GM12878 (cell line): ENCODE measurements at regions not wholly inside any gene's neighbourhood (a gene's known extent, or its start where the extent isn't known, plus 50 kb on each side); places are given as distances from the start of the nearest gene placed in this dataset.

Experiments used
- ATAC-seq: fragments of 200-7000 bp; cut with Tn5 transposase; 3 replicates; pipeline ENCODE4 v1.9.1; 2020; ENCODE audit warnings: mild to moderate bottlenecking, moderate library complexity
- BruUV-seq: library from RNA; stranded (reverse); fragments of 400-500 nt; replicated peaks from 2 replicates; lab custom pipeline; 2021; lab: Mats Ljungman, UMichigan
- CTCF ChIA-PET: fragments of 300-600 bp; sonication (Branson Sonifier 250); formaldehyde crosslinking; extraction: SDS; loops from one replicate; lab custom pipeline; 2021; ENCODE audit warnings: inconsistent platforms; lab: Yijun Ruan, JAX
- POLR2A ChIA-PET: fragments of 350-600 bp; formaldehyde crosslinking; extraction: SDS; loops from one replicate; lab custom pipeline; 2021; ENCODE audit warnings: inconsistent platforms; lab: Charles Lee
- RAD21 ChIA-PET: fragments of 300-600 bp; sonication (Branson Sonifier 250); formaldehyde crosslinking; loops from one replicate; lab custom pipeline; 2023; ENCODE audit warnings: antibody characterized with exemption; ENCODE audit not compliant: unreplicated experiment; lab: Charles Lee
- SMC1A ChIA-PET: fragments of 300-600 bp; sonication (Branson Sonifier 250); formaldehyde crosslinking; loops from one replicate; lab custom pipeline; 2023; ENCODE audit not compliant: unreplicated experiment, uncharacterized antibody; lab: Charles Lee
- DNase-seq: peaks from one replicate; pipeline ENCODE4 v3.0.0-alpha.2; 2011; ENCODE audit warnings: low read depth, low spot score
- FAIRE-seq: peaks from 3 replicates; lab custom pipeline; 2011; peaks lifted over from hg19 to GRCh38; lab: Jason Lieb, UNC
- H2AFZ ChIP-seq: 2 replicates; pipeline ENCODE4 v1.6.0; 2011; ENCODE audit warnings: low read depth, low read length, control low read depth; ENCODE audit not compliant: control insufficient read depth
- H3K27ac ChIP-seq: 2 replicates; pipeline ENCODE4 v1.5.1; 2011; ENCODE audit warnings: control low read depth; ENCODE audit not compliant: control insufficient read depth, insufficient read depth
- H3K27me3 ChIP-seq, 2 experiments: replicated peaks in 1 of 2; 2 replicates each; pipeline versions ENCODE4 v1.6.0 to v1.6.1; 2011; ENCODE audit warnings: low read length in 1 of 2; ENCODE audit not compliant: control insufficient read depth in 2 of 2, insufficient read depth in 2 of 2
- H3K36me3 ChIP-seq, 2 experiments: 2 replicates each; pipeline ENCODE4 v1.5.1; 2011; ENCODE audit warnings: low read length in 1 of 2; ENCODE audit not compliant: control insufficient read depth in 2 of 2, insufficient read depth in 2 of 2
- H3K4me1 ChIP-seq: 2 replicates; pipeline ENCODE4 v1.6.1; 2011; ENCODE audit warnings: mild to moderate bottlenecking, low read length, moderate library complexity, mixed read lengths; ENCODE audit not compliant: control insufficient read depth, insufficient read depth
- H3K4me2 ChIP-seq: 2 replicates; pipeline ENCODE4 v1.6.0; 2011; ENCODE audit warnings: control low read depth; ENCODE audit not compliant: control insufficient read depth, insufficient read depth
- H3K4me3 ChIP-seq: fragments of 200-600 bp; sonication (generic); 2 replicates; pipeline ENCODE4 v1.5.1; 2016
- H3K79me2 ChIP-seq: 2 replicates; pipeline ENCODE4 v1.6.0; 2011; ENCODE audit warnings: low read length; ENCODE audit not compliant: control insufficient read depth, insufficient read depth
- H3K9ac ChIP-seq: 2 replicates; pipeline ENCODE4 v1.8.0; 2011; ENCODE audit warnings: low read length, control low read depth, mixed read lengths; ENCODE audit not compliant: control insufficient read depth, insufficient read depth
- H3K9me3 ChIP-seq: replicated peaks from 3 replicates; pipeline ENCODE4 v1.5.1; 2011; ENCODE audit warnings: mild to moderate bottlenecking, low read length; ENCODE audit not compliant: control insufficient read depth, insufficient read depth
- H4K20me1 ChIP-seq: 2 replicates; pipeline ENCODE4 v1.6.0; 2011; ENCODE audit not compliant: control insufficient read depth, insufficient read depth
- BRCA1 ChIP-seq: IDR thresholded peaks from 2 replicates; pipeline ENCODE4 v1.6.1; 2011; ENCODE audit warnings: low read depth, low read length, improper control_type of control experiment
- CBX5 ChIP-seq: sonication (generic); IDR thresholded peaks from 2 replicates; pipeline ENCODE4 v1.6.1; 2016; ENCODE audit warnings: low read depth, moderate library complexity, mild to moderate bottlenecking, inconsistent platforms
- EP300 ChIP-seq, 2 experiments: fragments of 150-350 bp in 1 of 2; IDR thresholded peaks; 2 replicates each; pipeline ENCODE4 v1.6.1; 2011 to 2012; ENCODE audit warnings: low read depth in 2 of 2, low read length in 2 of 2, borderline replicate concordance in 1 of 2, improper control_type of control experiment in 1 of 2, inconsistent platforms in 1 of 2; ENCODE audit not compliant: control insufficient read depth in 1 of 2
- HDAC2 ChIP-seq: fragments of 200-600 bp; sonication (generic); IDR thresholded peaks from 2 replicates; pipeline ENCODE4 v1.6.1; 2017
- HDAC6 ChIP-seq: fragments of 200-600 bp; sonication (generic); IDR thresholded peaks from one replicate; pipeline ENCODE4 v1.8.0; 2017; ENCODE audit warnings: antibody characterized with exemption; ENCODE audit not compliant: unreplicated experiment
- IKZF1 ChIP-seq: fragments of 450-650 bp; conservative IDR thresholded peaks from 2 replicates; pipeline ENCODE4 v1.6.1; 2017; ENCODE audit warnings: antibody characterized with exemption, mild to moderate bottlenecking
- IRF4 ChIP-seq: IDR thresholded peaks from 2 replicates; pipeline ENCODE4 v1.6.1; 2011; ENCODE audit warnings: low read depth, low read length
- JUND ChIP-seq: IDR thresholded peaks from 2 replicates; pipeline ENCODE4 v1.6.1; 2012; ENCODE audit warnings: low read depth, mild to moderate bottlenecking, low read length, improper control_type of control experiment, moderate library complexity
- LARP7 ChIP-seq: fragments of 450-650 bp; IDR thresholded peaks from 2 replicates; pipeline ENCODE4 v1.6.1; 2017; ENCODE audit warnings: mild to moderate bottlenecking
- NBN ChIP-seq: fragments of 450-650 bp; IDR thresholded peaks from 2 replicates; pipeline ENCODE4 v1.6.1; 2016
- NR2F1 ChIP-seq: fragments of 450-650 bp; conservative IDR thresholded peaks from 2 replicates; pipeline ENCODE4 v1.6.1; 2017; ENCODE audit warnings: mild to moderate bottlenecking
- RFX5 ChIP-seq: IDR thresholded peaks from 2 replicates; pipeline ENCODE4 v1.6.1; 2011; ENCODE audit warnings: low read depth, low read length, improper control_type of control experiment
- SMAD5 ChIP-seq: IDR thresholded peaks from 2 replicates; pipeline ENCODE4 v1.6.1; 2016; ENCODE audit warnings: antibody characterized with exemption, low read depth
- SMARCA5 ChIP-seq: fragments of 450-650 bp; IDR thresholded peaks from 2 replicates; pipeline ENCODE4 v1.6.1; 2017; ENCODE audit warnings: mild to moderate bottlenecking
- SPI1 ChIP-seq: IDR thresholded peaks from 2 replicates; pipeline ENCODE4 v1.6.1; 2011; ENCODE audit warnings: low read depth, mild to moderate bottlenecking, low read length, moderate library complexity, borderline replicate concordance; ENCODE audit not compliant: insufficient read depth
- TAF1 ChIP-seq: IDR thresholded peaks from 2 replicates; pipeline ENCODE4 v1.6.1; 2011; ENCODE audit warnings: mild to moderate bottlenecking, low read depth, low read length, borderline replicate concordance
- ZBTB40 ChIP-seq: fragments of 450-650 bp; IDR thresholded peaks from 2 replicates; pipeline ENCODE4 v1.6.1; 2016; ENCODE audit warnings: mild to moderate bottlenecking, moderate library complexity, borderline replicate concordance
- WGBS: methylation state at CpG from one replicate; pipeline ENCODE4 v1.1.6; 2016; ENCODE audit warnings: low lambda C conversion rate; ENCODE audit not compliant: insufficient replicate concordance, insufficient coverage; ENCODE audit errors: missing lambda C conversion rate; 5-methylcytosine and 5-hydroxymethylcytosine counted together
- in situ Hi-C: fragments of 300-500 bp; cut with MboI; formaldehyde crosslinking; loops from 9 replicates; pipeline ENCODE4 v1.14.3; 2018; ENCODE audit warnings: mixed read lengths
- intact Hi-C: fragments of 100-400 bp; cut with micrococcal nuclease; formaldehyde crosslinking; loops from one replicate; pipeline ENCODE4 v1.14.2; 2022; ENCODE audit not compliant: unreplicated experiment
- TF ChIP-seq, protein P1 (sequence below): fragments of 450-650 bp; IDR thresholded peaks from 2 replicates; pipeline ENCODE4 v1.6.1; 2016; ENCODE audit warnings: mild to moderate bottlenecking

DNA sequence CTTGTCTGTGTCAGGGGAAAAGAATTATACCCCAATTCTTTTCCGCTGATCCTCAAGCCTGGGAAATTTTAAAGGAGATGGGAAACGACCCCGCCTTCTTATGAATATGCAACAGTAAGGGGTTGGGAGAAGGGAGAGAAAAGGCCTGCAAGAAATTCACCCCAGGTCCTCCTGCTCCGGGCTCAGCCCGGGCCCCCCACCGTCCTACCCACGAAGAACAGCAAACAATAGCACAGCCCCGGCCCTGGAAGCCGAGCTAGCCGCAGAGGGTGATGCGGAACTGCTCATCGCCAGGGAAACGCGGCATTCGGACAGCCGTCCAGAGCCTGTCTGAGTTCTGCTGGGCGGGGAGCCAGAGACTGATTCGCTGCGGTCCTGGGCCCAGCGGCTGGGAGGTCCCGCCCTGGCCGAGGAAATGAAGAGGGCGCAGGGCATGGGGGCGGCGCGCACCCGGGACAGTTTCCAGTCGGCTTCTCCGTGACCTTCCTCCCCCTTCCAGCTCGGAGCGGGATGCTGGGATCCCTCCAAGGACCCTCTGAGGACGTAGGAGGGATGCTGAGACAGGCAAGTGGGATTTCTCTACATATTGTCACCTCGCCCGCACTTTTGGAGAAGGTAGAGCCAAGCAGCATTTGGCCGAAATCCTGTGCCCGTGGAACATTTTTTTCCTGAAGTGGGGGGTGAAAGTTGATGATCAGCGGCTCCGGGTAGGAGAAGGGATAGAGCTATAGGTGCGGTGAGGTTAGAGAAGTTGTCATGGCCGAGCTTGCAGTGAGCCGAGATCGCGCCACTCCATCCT lies 82.3 kb upstream of the C1QTNF9B start:
- Histone ChIP-seq H3K27ac (no peak overlapping the region), H3K27me3 (no peaks in the 10 kb centered on the region), H3K4me2 (peak overlapping the region; percentile 95), H3K4me1 (peaks cover 4% of the 10 kb centered on the region), H2AFZ (peak overlapping the region; percentile 22), H3K79me2 (no peaks in the 10 kb centered on the region), H3K36me3 (no peaks in the 10 kb centered on the region), H3K9me3 (no peaks in the 10 kb centered on the region), H3K9ac (peak overlapping the region; percentile 21; the same call in 1 of the 2 replicates), H4K20me1 (no peaks in the 10 kb centered on the region), H3K4me3 (peak overlapping the region; percentile 64)
- no peak for DNase-seq
- FAIRE-seq = no peak
- ChIA-PET RAD21 (interaction anchor here (0.7 to 3.0 kb wide), 4 partner anchors 13 to 99 kb away, joined by 3 to 7 read pairs (median 4); no protein-coding TSS in a partner anchor), POLR2A (interaction anchor here (1.0 kb wide), 1 partner anchor 15 kb away, joined by 3 read pairs; no protein-coding TSS in a partner anchor), SMC1A (interaction anchor here (1.6 kb wide), 2 partner anchors 13 to 20 kb away, joined by 3 to 5 read pairs; no protein-coding TSS in a partner anchor), CTCF (interaction anchor here (1.0 to 1.1 kb wide), 3 partner anchors 18 to 59 kb away, joined by 3 read pairs; no protein-coding TSS in a partner anchor)
- intact Hi-C loops = no loop called here
- 5% methylated on average over 42 of the region's 43 CpGs for WGBS
- BruUV-seq = TSS peak; percentile 68
- ATAC-seq = peak; percentile 95
- in situ Hi-C loops = no loop called here
- peak; percentile 21; the same call in 1 of the 2 replicates for TF ChIP-seq NR2F1
- no peak for TF ChIP-seq BRCA1
- TF ChIP-seq HDAC2 = no peak
- TF ChIP-seq NBN = 0 out of 2 replicates have a peak, but pooled peaks have one; percentile 46
- no peak for TF ChIP-seq SMARCA5
- TF ChIP-seq JUND = no peak
- no peak for TF ChIP-seq ZBTB40
- no peak for TF ChIP-seq CBX5
- TF ChIP-seq HDAC6 = no peak
- TF ChIP-seq, protein P1, sequence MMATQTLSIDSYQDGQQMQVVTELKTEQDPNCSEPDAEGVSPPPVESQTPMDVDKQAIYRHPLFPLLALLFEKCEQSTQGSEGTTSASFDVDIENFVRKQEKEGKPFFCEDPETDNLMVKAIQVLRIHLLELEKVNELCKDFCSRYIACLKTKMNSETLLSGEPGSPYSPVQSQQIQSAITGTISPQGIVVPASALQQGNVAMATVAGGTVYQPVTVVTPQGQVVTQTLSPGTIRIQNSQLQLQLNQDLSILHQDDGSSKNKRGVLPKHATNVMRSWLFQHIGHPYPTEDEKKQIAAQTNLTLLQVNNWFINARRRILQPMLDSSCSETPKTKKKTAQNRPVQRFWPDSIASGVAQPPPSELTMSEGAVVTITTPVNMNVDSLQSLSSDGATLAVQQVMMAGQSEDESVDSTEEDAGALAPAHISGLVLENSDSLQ = peak; percentile 87
- no peak for TF ChIP-seq LARP7
- TF ChIP-seq SPI1 = peak; percentile 50; the same call in 1 of the 2 replicates
- no peak for TF ChIP-seq EP300 (IDR thresholded peaks at IDR 0.05; ENCODE audit: borderline replicate concordance in 1 of 2, control insufficient read depth in 1 of 2, low read depth in 2 of 2, low read length in 2 of 2)
- no peak for TF ChIP-seq SMAD5
- TF ChIP-seq RFX5 = no peak
- TF ChIP-seq TAF1 = no peak
- no peak for TF ChIP-seq IRF4
- peak; percentile 48; the same call in 1 of the 2 replicates for TF ChIP-seq IKZF1
